ENCODE measurements at regions not wholly inside any gene's neighbourhood (a gene's known extent, or its start where the extent isn't known, plus 50 kb on each side); places are given as distances from the start of the nearest gene placed in this dataset.

- Histone ChIP-seq H3K9ac (ENCODE audit: low read depth in 2 of 2, low read length in 2 of 2) (no peak overlapping the region), H3K4me3 (no peak overlapping the region), H3K36me3 (no peaks in the 10 kb centered on the region), H3K4me1 (no peaks in the 10 kb centered on the region), H3K9me3 (no peaks in the 10 kb centered on the region), H3K27ac (no peak overlapping the region), H3K27me3 (no peaks in the 10 kb centered on the region)
- no peak for DNase-seq
- intact Hi-C loops (cut with DNase I) = no loop called here
- TF ChIP-seq CTCF (IDR thresholded peaks at IDR 0.05) = no peak
These were observed 57.9 kb downstream of the GPR101 start for GRCh38 chrX:136975684-136976470.

- H3K4me1 ChIP-seq = no peaks in the 10 kb centered on the region
- H3K36me3 ChIP-seq = no peaks in the 10 kb centered on the region
- intact Hi-C loops (cut with DNase I) = no loop called here
- no peaks in the 10 kb centered on the region for H3K27me3 ChIP-seq
- H3K9ac ChIP-seq (ENCODE audit: low read depth in 2 of 2, low read length in 2 of 2) = no peak overlapping the region
- TF ChIP-seq CTCF (IDR thresholded peaks at IDR 0.05) = no peak
- no peak overlapping the region for H3K4me3 ChIP-seq
- no peak for DNase-seq
- no peak overlapping the region for H3K27ac ChIP-seq
- H3K9me3 ChIP-seq = no peaks in the 10 kb centered on the region
These were observed 65.8 kb downstream of the GPR101 start for GRCh38 chrX:136967966-136968365.

GRCh38 chrX:136963973-136964372 is 69.8 kb downstream of the GPR101 start:
- intact Hi-C loops (cut with DNase I) = no loop called here
- Histone ChIP-seq H3K36me3 (no peaks in the 10 kb centered on the region), H3K9ac (ENCODE audit: low read depth in 2 of 2, low read length in 2 of 2) (no peak overlapping the region), H3K4me3 (no peak overlapping the region), H3K4me1 (no peaks in the 10 kb centered on the region), H3K9me3 (no peaks in the 10 kb centered on the region), H3K27ac (no peak overlapping the region), H3K27me3 (no peaks in the 10 kb centered on the region)
- TF ChIP-seq CTCF (IDR thresholded peaks at IDR 0.05) = no peak
- no peak for DNase-seq

GRCh38 chrX:136961594-136962135 is 72.1 kb downstream of the GPR101 start:
- Histone ChIP-seq H3K4me3 (no peak overlapping the region), H3K36me3 (no peaks in the 10 kb centered on the region), H3K9me3 (no peaks in the 10 kb centered on the region), H3K9ac (ENCODE audit: low read depth in 2 of 2, low read length in 2 of 2) (no peak overlapping the region), H3K27ac (no peak overlapping the region), H3K27me3 (no peaks in the 10 kb centered on the region), H3K4me1 (no peaks in the 10 kb centered on the region)
- no peak for TF ChIP-seq CTCF (IDR thresholded peaks at IDR 0.05)
- no peak for DNase-seq
- intact Hi-C loops (cut with DNase I) = no loop called here

GRCh38 chrX:136954930-136955329 is 74.4 kb upstream of the RBMX start:
- no peak overlapping the region for H3K9ac ChIP-seq (ENCODE audit: low read depth in 2 of 2, low read length in 2 of 2)
- H3K4me1 ChIP-seq = no peaks in the 10 kb centered on the region
- no peaks in the 10 kb centered on the region for H3K9me3 ChIP-seq
- peak; percentile 24 for TF ChIP-seq CTCF (IDR thresholded peaks at IDR 0.05)
- no peak for DNase-seq
- no peak overlapping the region for H3K27ac ChIP-seq
- intact Hi-C loops (cut with DNase I) = loop anchor here (5.0 to 10.0 kb wide), 2 partner anchors 97 to 240 kb away; no protein-coding TSS in a partner anchor
- no peaks in the 10 kb centered on the region for H3K27me3 ChIP-seq
- no peaks in the 10 kb centered on the region for H3K36me3 ChIP-seq
- H3K4me3 ChIP-seq = no peak overlapping the region
